ENCODE measurements at regions not wholly inside any gene's neighbourhood (a gene's known extent, or its start where the extent isn't known, plus 50 kb on each side); places are given as distances from the start of the nearest gene placed in this dataset.

DNA sequence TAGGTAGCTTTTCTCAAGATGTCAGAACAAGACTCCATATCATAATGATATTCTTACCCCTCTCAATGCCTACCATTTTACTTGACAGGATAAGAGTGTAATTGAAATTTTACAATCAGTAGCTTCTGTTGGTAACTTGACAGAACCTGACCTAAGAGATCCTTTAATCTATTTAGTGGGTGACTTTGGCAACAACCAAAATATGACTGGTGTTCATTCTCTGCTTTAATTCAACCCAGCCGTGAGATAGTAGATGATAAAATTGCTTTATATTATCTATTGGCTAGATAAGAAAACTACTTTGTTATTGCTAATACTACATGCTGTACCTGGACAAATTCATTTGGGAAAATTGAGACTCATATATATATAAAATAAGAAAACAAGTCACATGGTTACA is 770.2 kb upstream of the NXPH2 start:
- TF ChIP-seq POLR2A (IDR thresholded peaks at IDR 0.05; ENCODE audit: low read depth, low read length) (no peak), POLR2AphosphoS5 (IDR thresholded peaks at IDR 0.05; ENCODE audit: low read depth, low read length) (no peak), SPI1 (IDR thresholded peaks at IDR 0.05; ENCODE audit: low read depth, low read length) (no peak), POU2F2 (IDR thresholded peaks at IDR 0.05; ENCODE audit: low read depth, low read length) (no peak), TAF1 (IDR thresholded peaks at IDR 0.05; ENCODE audit: low read depth, low read length) (no peak)

Measured in GM12891 (cell line).